SJSA1 (cell line): ENCODE measurements at regions not wholly inside any gene's neighbourhood (a gene's known extent, or its start where the extent isn't known, plus 50 kb on each side); places are given as distances from the start of the nearest gene placed in this dataset.

Source experiments
- DNase-seq, 2 experiments: peaks; one replicate each; pipeline ENCODE4 v3.0.0-alpha.2; 2015 to 2020; ENCODE audit warnings: low spot score in 2 of 2, low read depth in 1 of 2
- H3K27ac ChIP-seq: fragments of 250-450 bp; sonication (Bioruptor Pico); 2 replicates; pipeline ENCODE4 v1.5.1; 2020; ENCODE audit warnings: mild to moderate bottlenecking, moderate library complexity
- H3K27me3 ChIP-seq: fragments of 250-450 bp; sonication (Bioruptor Pico); replicated peaks from 2 replicates; pipeline ENCODE4 v1.5.1; 2020; ENCODE audit warnings: mild to moderate bottlenecking, moderate library complexity
- H3K36me3 ChIP-seq: fragments of 250-450 bp; sonication (Bioruptor Pico); 2 replicates; pipeline ENCODE4 v1.5.1; 2020; ENCODE audit warnings: mild to moderate bottlenecking
- H3K4me1 ChIP-seq: fragments of 250-450 bp; sonication (Bioruptor Pico); replicated peaks from 2 replicates; pipeline ENCODE4 v1.6.1; 2021; ENCODE audit warnings: mild to moderate bottlenecking
- H3K4me3 ChIP-seq: fragments of 250-450 bp; sonication (Bioruptor Pico); 2 replicates; pipeline ENCODE4 v1.5.1; 2020; ENCODE audit warnings: mild to moderate bottlenecking
- H3K9me3 ChIP-seq: fragments of 250-450 bp; sonication (Bioruptor Pico); replicated peaks from 2 replicates; pipeline ENCODE4 v1.5.1; 2020; ENCODE audit warnings: mild to moderate bottlenecking

GRCh38 chr7:67413670-67414069 is 417.0 kb downstream of the TYW1 start:
- H3K4me1 ChIP-seq: no peaks in the 10 kb centered on the region
- DNase-seq: no peak
- no peaks in the 10 kb centered on the region for H3K36me3 ChIP-seq
- no peak overlapping the region for H3K27ac ChIP-seq
- H3K27me3 ChIP-seq: no peaks in the 10 kb centered on the region
- no peaks in the 10 kb centered on the region for H3K9me3 ChIP-seq
- H3K4me3 ChIP-seq: no peak overlapping the region

- Histone ChIP-seq H3K9me3 (no peaks in the 10 kb centered on the region), H3K27me3 (no peaks in the 10 kb centered on the region), H3K36me3 (no peaks in the 10 kb centered on the region), H3K4me3 (no peak overlapping the region), H3K27ac (no peak overlapping the region), H3K4me1 (no peaks in the 10 kb centered on the region)
- no peak for DNase-seq
These were observed 418.2 kb downstream of the TYW1 start for GRCh38 chr7:67414858-67415257.

- H3K36me3 ChIP-seq: no peaks in the 10 kb centered on the region
- no peaks in the 10 kb centered on the region for H3K27me3 ChIP-seq
- no peak overlapping the region for H3K4me3 ChIP-seq
- no peak for DNase-seq
- H3K4me1 ChIP-seq: no peaks in the 10 kb centered on the region
- no peaks in the 10 kb centered on the region for H3K9me3 ChIP-seq
- H3K27ac ChIP-seq: no peak overlapping the region
These were observed 426.0 kb downstream of the TYW1 start for GRCh38 chr7:67422601-67423000.

GRCh38 chr7:67423065-67423464 is 426.4 kb downstream of the TYW1 start:
- H3K4me3 ChIP-seq: no peak overlapping the region
- H3K4me1 ChIP-seq: no peaks in the 10 kb centered on the region
- no peaks in the 10 kb centered on the region for H3K27me3 ChIP-seq
- H3K27ac ChIP-seq: no peak overlapping the region
- H3K9me3 ChIP-seq: no peaks in the 10 kb centered on the region
- no peak for DNase-seq
- no peaks in the 10 kb centered on the region for H3K36me3 ChIP-seq

- Histone ChIP-seq H3K27me3 (no peaks in the 10 kb centered on the region), H3K4me3 (no peak overlapping the region), H3K36me3 (no peaks in the 10 kb centered on the region), H3K9me3 (no peaks in the 10 kb centered on the region), H3K4me1 (no peaks in the 10 kb centered on the region), H3K27ac (no peak overlapping the region)
- no peak for DNase-seq
These were observed 430.0 kb downstream of the TYW1 start for GRCh38 chr7:67426654-67427053.

GRCh38 chr7:67429735-67430134 is 433.1 kb downstream of the TYW1 start:
- Histone ChIP-seq H3K9me3 (no peaks in the 10 kb centered on the region), H3K27ac (no peak overlapping the region), H3K36me3 (no peaks in the 10 kb centered on the region), H3K4me3 (no peak overlapping the region), H3K27me3 (no peaks in the 10 kb centered on the region), H3K4me1 (no peaks in the 10 kb centered on the region)
- no peak for DNase-seq

- Histone ChIP-seq H3K4me3 (no peak overlapping the region), H3K27ac (no peak overlapping the region), H3K36me3 (no peaks in the 10 kb centered on the region), H3K9me3 (no peaks in the 10 kb centered on the region), H3K27me3 (no peaks in the 10 kb centered on the region), H3K4me1 (no peaks in the 10 kb centered on the region)
- no peak for DNase-seq
These were observed 436.1 kb downstream of the TYW1 start for GRCh38 chr7:67432536-67433234.

GRCh38 chr7:67435894-67436535 is 439.4 kb downstream of the TYW1 start:
- Histone ChIP-seq H3K27me3 (no peaks in the 10 kb centered on the region), H3K4me3 (no peak overlapping the region), H3K9me3 (no peaks in the 10 kb centered on the region), H3K27ac (no peak overlapping the region), H3K36me3 (no peaks in the 10 kb centered on the region), H3K4me1 (no peaks in the 10 kb centered on the region)
- no peak for DNase-seq

- Histone ChIP-seq H3K27me3 (no peaks in the 10 kb centered on the region), H3K4me1 (no peaks in the 10 kb centered on the region), H3K27ac (no peak overlapping the region), H3K36me3 (no peaks in the 10 kb centered on the region), H3K4me3 (no peak overlapping the region), H3K9me3 (no peaks in the 10 kb centered on the region)
- DNase-seq: no peak
These were observed 441.7 kb downstream of the TYW1 start for GRCh38 chr7:67438198-67438882.

GRCh38 chr7:67438913-67439505 is 442.4 kb downstream of the TYW1 start:
- H3K36me3 ChIP-seq: no peaks in the 10 kb centered on the region
- H3K9me3 ChIP-seq: no peaks in the 10 kb centered on the region
- no peaks in the 10 kb centered on the region for H3K4me1 ChIP-seq
- no peaks in the 10 kb centered on the region for H3K27me3 ChIP-seq
- no peak overlapping the region for H3K4me3 ChIP-seq
- no peak overlapping the region for H3K27ac ChIP-seq
- no peak for DNase-seq

- Histone ChIP-seq H3K4me3 (no peak overlapping the region), H3K27me3 (no peaks in the 10 kb centered on the region), H3K36me3 (no peaks in the 10 kb centered on the region), H3K4me1 (no peaks in the 10 kb centered on the region), H3K9me3 (no peaks in the 10 kb centered on the region), H3K27ac (no peak overlapping the region)
- no peak for DNase-seq
These were observed 443.7 kb downstream of the TYW1 start for GRCh38 chr7:67440321-67440720.

- Histone ChIP-seq H3K9me3 (no peaks in the 10 kb centered on the region), H3K27ac (no peak overlapping the region), H3K4me3 (no peak overlapping the region), H3K4me1 (no peaks in the 10 kb centered on the region), H3K36me3 (no peaks in the 10 kb centered on the region), H3K27me3 (no peaks in the 10 kb centered on the region)
- DNase-seq: no peak
These were observed 449.1 kb downstream of the TYW1 start for GRCh38 chr7:67445728-67446127.

GRCh38 chr7:67447297-67447696 is 450.7 kb downstream of the TYW1 start:
- no peak overlapping the region for H3K27ac ChIP-seq
- no peaks in the 10 kb centered on the region for H3K9me3 ChIP-seq
- no peaks in the 10 kb centered on the region for H3K27me3 ChIP-seq
- no peaks in the 10 kb centered on the region for H3K36me3 ChIP-seq
- no peaks in the 10 kb centered on the region for H3K4me1 ChIP-seq
- no peak for DNase-seq
- no peak overlapping the region for H3K4me3 ChIP-seq

- Histone ChIP-seq H3K4me1 (no peaks in the 10 kb centered on the region), H3K4me3 (no peak overlapping the region), H3K27me3 (no peaks in the 10 kb centered on the region), H3K9me3 (no peaks in the 10 kb centered on the region), H3K36me3 (no peaks in the 10 kb centered on the region; the same call in 1 of the 2 replicates), H3K27ac (no peak overlapping the region)
- DNase-seq: no peak
These were observed 451.6 kb downstream of the TYW1 start for GRCh38 chr7:67448271-67448670.
